ENCODE measurements at regions not wholly inside any gene's neighbourhood (a gene's known extent, or its start where the extent isn't known, plus 50 kb on each side); places are given as distances from the start of the nearest gene placed in this dataset.

DNA sequence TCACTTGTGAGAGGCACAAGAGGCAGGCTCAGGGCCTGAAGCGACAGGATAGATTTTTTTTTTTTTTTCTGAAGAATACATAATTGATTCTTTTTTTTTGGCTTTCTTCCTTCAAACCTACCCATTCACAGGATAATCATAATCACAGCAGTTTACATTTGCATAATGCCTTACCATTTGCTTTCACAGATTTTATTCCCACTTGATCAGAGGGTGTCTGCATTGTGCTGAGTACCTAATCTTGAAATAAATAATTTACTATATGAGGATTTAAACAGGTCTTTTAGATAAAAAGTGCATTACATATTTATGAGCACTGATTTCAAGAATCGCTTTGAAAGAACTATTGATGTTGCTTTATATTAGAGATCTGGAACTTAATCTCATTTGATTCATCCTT, 219.3 kb downstream of the SPRY1 start:
- Mint-ChIP-seq H3K36me3 (ENCODE audit: low read depth) (no peaks in the 10 kb centered on the region), H3K27ac (no peak overlapping the region), H3K27me3 (ENCODE audit: low read depth) (no peaks in the 10 kb centered on the region), H3K4me1 (peaks cover 21% of the 10 kb centered on the region), H3K4me3 (no peak overlapping the region), H3K9me3 (no peaks in the 10 kb centered on the region)
- TF ChIP-seq, protein P1, sequence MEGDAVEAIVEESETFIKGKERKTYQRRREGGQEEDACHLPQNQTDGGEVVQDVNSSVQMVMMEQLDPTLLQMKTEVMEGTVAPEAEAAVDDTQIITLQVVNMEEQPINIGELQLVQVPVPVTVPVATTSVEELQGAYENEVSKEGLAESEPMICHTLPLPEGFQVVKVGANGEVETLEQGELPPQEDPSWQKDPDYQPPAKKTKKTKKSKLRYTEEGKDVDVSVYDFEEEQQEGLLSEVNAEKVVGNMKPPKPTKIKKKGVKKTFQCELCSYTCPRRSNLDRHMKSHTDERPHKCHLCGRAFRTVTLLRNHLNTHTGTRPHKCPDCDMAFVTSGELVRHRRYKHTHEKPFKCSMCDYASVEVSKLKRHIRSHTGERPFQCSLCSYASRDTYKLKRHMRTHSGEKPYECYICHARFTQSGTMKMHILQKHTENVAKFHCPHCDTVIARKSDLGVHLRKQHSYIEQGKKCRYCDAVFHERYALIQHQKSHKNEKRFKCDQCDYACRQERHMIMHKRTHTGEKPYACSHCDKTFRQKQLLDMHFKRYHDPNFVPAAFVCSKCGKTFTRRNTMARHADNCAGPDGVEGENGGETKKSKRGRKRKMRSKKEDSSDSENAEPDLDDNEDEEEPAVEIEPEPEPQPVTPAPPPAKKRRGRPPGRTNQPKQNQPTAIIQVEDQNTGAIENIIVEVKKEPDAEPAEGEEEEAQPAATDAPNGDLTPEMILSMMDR (IDR thresholded peaks at IDR 0.05; ENCODE audit: unreplicated experiment in 3 of 3): no peak

- H3K9me3 Mint-ChIP-seq: no peaks in the 10 kb centered on the region
Observed at GRCh38 chr4:123616951-123617461, 220.4 kb downstream of the SPRY1 start.

DNA sequence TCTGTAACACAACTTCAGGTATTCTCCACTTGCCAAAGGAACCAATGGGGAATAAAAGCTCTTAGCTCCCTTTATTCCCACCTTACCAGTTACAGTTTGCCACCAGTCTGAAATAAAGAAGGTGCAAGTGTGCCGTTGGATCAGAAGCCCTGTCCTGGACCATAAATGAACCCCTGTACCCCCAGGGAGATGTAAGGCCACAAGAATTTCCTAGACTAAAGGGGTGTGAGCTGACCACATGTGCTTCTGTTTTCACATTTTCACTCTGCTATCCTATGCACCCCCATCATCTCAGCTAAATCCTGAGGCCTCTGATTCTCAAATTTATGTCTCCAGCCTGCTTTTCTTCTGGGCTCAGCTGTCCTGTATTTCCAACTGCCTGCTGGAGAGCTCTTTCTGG, 221.2 kb downstream of the SPRY1 start:
- Mint-ChIP-seq H3K27ac (peak overlapping the region; percentile 74 to 91 (median 89)), H3K4me1 (peaks cover 29% of the 10 kb centered on the region), H3K27me3 (ENCODE audit: low read depth) (no peaks in the 10 kb centered on the region), H3K36me3 (ENCODE audit: low read depth) (no peaks in the 10 kb centered on the region), H3K4me3 (no peak overlapping the region), H3K9me3 (no peaks in the 10 kb centered on the region)
- TF ChIP-seq, protein P1 (IDR thresholded peaks at IDR 0.05; ENCODE audit: unreplicated experiment in 3 of 3): no peak

More at GRCh38 chr4:123616951-123617461, 220.4 kb downstream of the SPRY1 start:
- Mint-ChIP-seq H3K4me3 (no peak overlapping the region), H3K4me1 (peaks cover 29% of the 10 kb centered on the region), H3K27me3 (ENCODE audit: low read depth) (no peaks in the 10 kb centered on the region), H3K36me3 (ENCODE audit: low read depth) (no peaks in the 10 kb centered on the region), H3K27ac (peak overlapping the region; percentile 74 to 90 (median 84))
- TF ChIP-seq, protein P1 (IDR thresholded peaks at IDR 0.05; ENCODE audit: unreplicated experiment in 3 of 3): no peak

GRCh38 chr4:123618606-123619005, 222.0 kb downstream of the SPRY1 start:
- Mint-ChIP-seq H3K4me3 (no peak overlapping the region), H3K9me3 (no peaks in the 10 kb centered on the region), H3K36me3 (ENCODE audit: low read depth) (no peaks in the 10 kb centered on the region), H3K27ac (peak overlapping the region; percentile 17 to 91 (median 89)), H3K4me1 (peaks cover 29% of the 10 kb centered on the region), H3K27me3 (ENCODE audit: low read depth) (no peaks in the 10 kb centered on the region)
- TF ChIP-seq, protein P1 (IDR thresholded peaks at IDR 0.05; ENCODE audit: unreplicated experiment in 3 of 3): no peak

DNA sequence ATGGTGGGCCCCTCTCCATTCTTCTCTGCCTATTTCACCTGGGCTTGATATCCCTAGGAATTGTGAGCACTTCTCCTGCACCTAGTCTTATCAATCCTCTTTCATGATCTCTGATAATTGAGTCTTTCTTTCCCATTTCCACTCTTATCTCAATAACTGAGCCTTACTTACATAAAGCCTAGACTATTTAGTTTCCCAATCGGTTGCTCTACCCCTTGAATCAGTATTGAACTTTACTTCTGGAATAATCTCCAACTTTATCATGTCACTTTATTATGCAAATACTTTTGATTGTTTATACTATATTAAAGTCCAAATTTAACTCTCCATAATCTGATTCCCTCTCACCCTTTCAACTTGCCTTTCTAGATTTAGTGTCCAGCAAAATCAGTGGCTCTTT, 222.7 kb downstream of the SPRY1 start:
- Mint-ChIP-seq H3K27ac (peak overlapping the region; percentile 0 to 29 (median 10)), H3K36me3 (ENCODE audit: low read depth) (no peaks in the 10 kb centered on the region), H3K27me3 (ENCODE audit: low read depth) (no peaks in the 10 kb centered on the region), H3K9me3 (no peaks in the 10 kb centered on the region), H3K4me3 (no peak overlapping the region), H3K4me1 (peaks cover 29% of the 10 kb centered on the region)
- TF ChIP-seq, protein P1 (IDR thresholded peaks at IDR 0.05; ENCODE audit: unreplicated experiment in 3 of 3): no peak

DNA sequence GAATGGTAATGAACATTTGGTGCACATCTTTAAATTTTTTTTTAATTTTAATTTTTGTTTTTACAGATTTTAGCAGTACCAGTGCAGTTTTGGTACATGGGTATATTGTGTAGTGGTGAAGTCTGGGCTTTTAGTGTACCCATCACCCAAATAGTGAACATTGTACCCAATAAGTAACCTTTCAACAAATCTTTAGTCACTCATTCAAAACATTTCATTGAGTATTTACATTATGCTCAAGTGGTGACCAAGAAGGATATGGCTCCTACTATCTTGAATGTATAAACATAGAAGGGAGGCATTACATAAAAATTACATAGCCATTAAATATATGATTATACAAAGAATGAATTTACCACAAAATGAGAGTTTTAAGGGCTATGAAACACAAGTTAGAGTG, 223.3 kb downstream of the SPRY1 start:
- Mint-ChIP-seq H3K27ac (peak overlapping the region; percentile 35 to 85 (median 50)), H3K9me3 (no peaks in the 10 kb centered on the region), H3K4me3 (no peak overlapping the region), H3K4me1 (peaks cover 29% of the 10 kb centered on the region), H3K27me3 (ENCODE audit: low read depth) (no peaks in the 10 kb centered on the region), H3K36me3 (ENCODE audit: low read depth) (no peaks in the 10 kb centered on the region)
- TF ChIP-seq, protein P1 (IDR thresholded peaks at IDR 0.05; ENCODE audit: unreplicated experiment in 3 of 3): no peak
